KMS-11 (cell line): ENCODE measurements at regions not wholly inside any gene's neighbourhood (a gene's known extent, or its start where the extent isn't known, plus 50 kb on each side); places are given as distances from the start of the nearest gene placed in this dataset.
"Not testable (repeated sequence)": the region's sequence is repeated elsewhere in the genome, so short reads cannot be mapped to it uniquely, and the experiment has no call there.

ENCODE experiments used
- H2AFZ ChIP-seq: fragments of 200-600 bp; sonication (generic); 2 replicates; pipeline ENCODE4 v1.6.1; 2016; ENCODE audit warnings: antibody characterized with exemption, mixed run types, low read depth
- H3K27ac ChIP-seq: fragments of 200-600 bp; sonication (generic); 2 replicates; pipeline ENCODE4 v1.6.1; 2016; ENCODE audit warnings: mild to moderate bottlenecking, mixed run types
- H3K27me3 ChIP-seq: fragments of 200-600 bp; sonication (generic); 2 replicates; pipeline ENCODE4 v1.6.1; 2017; ENCODE audit warnings: mild to moderate bottlenecking, low read depth, mixed run types, moderate library complexity; ENCODE audit not compliant: insufficient read depth
- H3K36me3 ChIP-seq: fragments of 200-600 bp; sonication (generic); 2 replicates; pipeline ENCODE4 v1.6.1; 2017; ENCODE audit warnings: mild to moderate bottlenecking, mixed run types; ENCODE audit not compliant: insufficient read depth
- H3K4me1 ChIP-seq: fragments of 200-600 bp; sonication (generic); 2 replicates; pipeline ENCODE4 v1.6.1; 2016; ENCODE audit warnings: mild to moderate bottlenecking, low read depth, mixed run types; ENCODE audit not compliant: poor library complexity, severe bottlenecking
- H3K4me2 ChIP-seq: fragments of 200-600 bp; sonication (generic); 2 replicates; pipeline ENCODE4 v1.7.0; 2016; ENCODE audit warnings: mild to moderate bottlenecking, mixed run types
- H3K4me3 ChIP-seq: fragments of 200-600 bp; sonication (generic); IDR thresholded peaks from 2 replicates; pipeline ENCODE4 v1.6.1; 2017; ENCODE audit warnings: low read depth, low read length, mixed read lengths; ENCODE audit not compliant: insufficient read depth
- H3K79me2 ChIP-seq: fragments of 200-600 bp; sonication (generic); 2 replicates; pipeline ENCODE4 v1.6.1; 2016; ENCODE audit warnings: low read depth, mixed run types; ENCODE audit not compliant: insufficient read depth
- H3K9ac ChIP-seq: fragments of 200-600 bp; sonication (generic); 2 replicates; pipeline ENCODE4 v1.6.1; 2016; ENCODE audit warnings: mild to moderate bottlenecking, mixed run types
- H4K20me1 ChIP-seq: fragments of 200-600 bp; sonication (generic); 2 replicates; pipeline ENCODE4 v1.6.1; 2016; ENCODE audit warnings: mild to moderate bottlenecking, mixed run types; ENCODE audit not compliant: insufficient read depth
- CTCF ChIP-seq: fragments of 200-600 bp; sonication (generic); conservative IDR thresholded peaks from 2 replicates; pipeline ENCODE4 v1.6.1; 2017; ENCODE audit warnings: low read depth, mild to moderate bottlenecking, antibody characterized with exemption, low read length, moderate library complexity, mixed read lengths

- H4K20me1 ChIP-seq = no peaks in the 10 kb centered on the region
- H3K27ac ChIP-seq = no peak overlapping the region
- H3K4me3 ChIP-seq = no peak overlapping the region
- H3K9ac ChIP-seq = no peak overlapping the region
- H3K27me3 ChIP-seq = no peaks in the 10 kb centered on the region
- no peak for TF ChIP-seq CTCF
- no peaks in the 10 kb centered on the region for H3K79me2 ChIP-seq
- H2AFZ ChIP-seq = no peak overlapping the region
- no peaks in the 10 kb centered on the region for H3K36me3 ChIP-seq
- H3K4me2 ChIP-seq = no peak overlapping the region
- no peaks in the 10 kb centered on the region for H3K4me1 ChIP-seq
Measured at GRCh38 chr20:36082315-36082915, 72.1 kb upstream of the EPB41L1 start.

DNA sequence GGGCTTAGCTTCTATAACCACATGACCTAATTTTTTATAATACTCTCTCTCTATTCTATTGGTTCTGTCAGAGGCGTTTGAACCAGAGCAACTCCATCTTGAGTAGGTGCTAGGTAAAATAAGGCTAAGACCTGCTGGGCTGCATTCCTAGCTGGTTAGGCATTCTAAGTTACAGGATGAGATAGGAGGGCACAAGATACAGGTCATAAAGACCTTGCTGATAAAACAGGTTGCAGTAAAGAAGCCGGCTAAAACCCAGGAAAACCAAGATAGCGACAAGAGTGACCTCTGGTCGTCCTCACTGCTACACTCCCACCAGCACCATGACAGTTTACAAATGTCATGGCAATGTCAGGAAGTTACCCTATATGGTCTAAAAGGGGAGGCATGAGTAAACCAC lies 71.3 kb upstream of the EPB41L1 start:
- not testable (repeated sequence) for H3K27me3 ChIP-seq, H3K79me2 ChIP-seq, H3K36me3 ChIP-seq, H3K4me2 ChIP-seq, H3K4me1 ChIP-seq, H3K9ac ChIP-seq, H4K20me1 ChIP-seq, H3K4me3 ChIP-seq, H2AFZ ChIP-seq, H3K27ac ChIP-seq

DNA sequence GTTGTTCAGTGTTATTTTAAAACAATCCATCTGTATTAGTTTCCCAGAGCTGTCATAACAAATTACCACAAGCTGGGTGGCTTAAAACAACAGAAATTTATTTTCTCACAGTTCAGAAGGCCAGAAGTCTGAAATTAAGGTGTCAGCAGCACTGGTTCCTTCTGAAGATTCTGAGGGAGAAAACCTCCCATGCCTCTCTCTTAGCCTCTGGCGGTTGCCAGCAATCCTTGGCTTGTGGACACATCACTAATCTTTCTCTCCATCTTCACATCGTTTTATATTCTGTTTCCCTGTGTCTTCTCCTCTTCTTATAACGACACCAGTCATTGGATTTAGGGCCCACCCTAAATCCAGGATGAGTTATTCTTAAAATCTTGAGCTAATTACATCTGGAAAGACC lies 70.2 kb upstream of the EPB41L1 start:
- no peaks in the 10 kb centered on the region for H3K4me1 ChIP-seq
- H3K79me2 ChIP-seq = no peaks in the 10 kb centered on the region
- no peak overlapping the region for H3K4me2 ChIP-seq
- no peaks in the 10 kb centered on the region for H4K20me1 ChIP-seq
- no peaks in the 10 kb centered on the region for H3K27me3 ChIP-seq
- H3K9ac ChIP-seq = no peak overlapping the region
- no peaks in the 10 kb centered on the region for H3K36me3 ChIP-seq
- TF ChIP-seq CTCF = no peak
- no peak overlapping the region for H3K27ac ChIP-seq
- no peak overlapping the region for H3K4me3 ChIP-seq
- no peak overlapping the region for H2AFZ ChIP-seq

DNA sequence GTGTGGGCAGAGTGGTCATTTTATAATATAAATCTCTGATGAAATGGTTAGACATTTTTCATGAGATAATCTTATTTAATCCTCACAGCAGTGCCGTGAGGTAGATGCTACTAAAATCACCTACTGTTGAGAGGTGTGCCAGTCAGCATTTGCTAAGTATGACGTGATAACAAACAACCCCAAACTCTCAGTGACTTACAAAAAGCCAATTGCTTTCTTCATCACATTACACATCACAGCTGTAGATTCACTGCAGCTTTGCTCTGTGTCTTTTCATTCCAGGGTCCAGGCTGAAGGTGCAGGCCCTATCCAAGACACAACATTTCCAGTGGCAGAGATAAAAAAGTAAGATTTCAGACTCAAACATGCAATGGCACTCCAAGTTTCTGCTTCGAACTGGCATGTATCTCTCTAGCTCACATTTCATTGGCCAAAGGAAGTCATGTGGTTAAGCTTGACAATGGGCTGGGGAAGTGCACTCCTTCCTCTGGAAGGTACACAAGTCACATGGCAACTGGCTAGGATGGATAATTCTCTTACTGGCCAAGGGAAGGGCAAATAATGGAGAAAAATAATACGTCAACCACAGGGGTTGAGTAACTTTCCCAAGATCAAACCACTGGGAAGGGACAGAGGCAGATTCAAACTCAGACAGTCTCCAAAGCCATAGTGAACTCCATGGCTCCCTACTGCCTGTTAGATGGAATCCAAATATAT lies 69.5 kb upstream of the EPB41L1 start:
- no peak overlapping the region for H3K9ac ChIP-seq

More for the DNA sequence above, 69.5 kb upstream of the EPB41L1 start:
- H3K27me3 ChIP-seq = no peaks in the 10 kb centered on the region
- TF ChIP-seq CTCF = no peak
- no peaks in the 10 kb centered on the region for H4K20me1 ChIP-seq
- H3K27ac ChIP-seq = no peak overlapping the region
- H3K4me1 ChIP-seq = peaks cover 3% of the 10 kb centered on the region
- H3K4me2 ChIP-seq = no peak overlapping the region
- no peaks in the 10 kb centered on the region for H3K79me2 ChIP-seq
- H3K36me3 ChIP-seq = no peaks in the 10 kb centered on the region
- no peak overlapping the region for H2AFZ ChIP-seq
- H3K4me3 ChIP-seq = no peak overlapping the region
